OCI-LY1 (cell line): ENCODE measurements at regions not wholly inside any gene's neighbourhood (a gene's known extent, or its start where the extent isn't known, plus 50 kb on each side); places are given as distances from the start of the nearest gene placed in this dataset.

Experiments used
- EZH2 ChIP-seq: fragments of 200-600 bp; sonication (generic), shearing (Covaris generic); IDR thresholded peaks from 2 replicates; pipeline ENCODE4 v1.8.0; 2017; ENCODE audit warnings: borderline replicate concordance, mixed run types, mild to moderate bottlenecking, antibody characterized with exemption, low read length, moderate library complexity, mixed read lengths
- TF ChIP-seq, protein P1 (sequence below): fragments of 200-600 bp; sonication (generic), shearing (Covaris generic); IDR thresholded peaks from 2 replicates; pipeline ENCODE4 v1.5.1; 2017; ENCODE audit warnings: mild to moderate bottlenecking, antibody characterized with exemption, low read length, moderate library complexity, mixed read lengths

DNA sequence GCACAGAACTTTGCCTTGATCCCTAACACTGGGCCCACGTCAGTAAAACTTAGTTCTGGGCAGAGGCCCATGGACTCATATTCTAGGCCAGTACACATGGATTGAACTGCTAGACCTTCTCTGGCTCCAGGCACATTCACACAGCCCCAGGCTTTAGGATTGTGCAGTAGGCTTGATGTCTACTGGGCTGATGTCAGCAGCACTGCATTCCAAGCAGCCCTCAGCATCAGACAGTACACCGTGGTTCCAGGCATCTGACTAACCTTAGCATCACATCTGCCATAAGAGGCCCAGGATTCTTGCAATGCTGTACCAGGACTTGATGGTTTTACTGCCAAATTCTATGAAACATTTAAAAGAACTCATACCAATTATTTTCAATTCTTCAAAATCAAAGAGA lies 301.9 kb downstream of the CCER1 start:
- TF ChIP-seq, protein P1, sequence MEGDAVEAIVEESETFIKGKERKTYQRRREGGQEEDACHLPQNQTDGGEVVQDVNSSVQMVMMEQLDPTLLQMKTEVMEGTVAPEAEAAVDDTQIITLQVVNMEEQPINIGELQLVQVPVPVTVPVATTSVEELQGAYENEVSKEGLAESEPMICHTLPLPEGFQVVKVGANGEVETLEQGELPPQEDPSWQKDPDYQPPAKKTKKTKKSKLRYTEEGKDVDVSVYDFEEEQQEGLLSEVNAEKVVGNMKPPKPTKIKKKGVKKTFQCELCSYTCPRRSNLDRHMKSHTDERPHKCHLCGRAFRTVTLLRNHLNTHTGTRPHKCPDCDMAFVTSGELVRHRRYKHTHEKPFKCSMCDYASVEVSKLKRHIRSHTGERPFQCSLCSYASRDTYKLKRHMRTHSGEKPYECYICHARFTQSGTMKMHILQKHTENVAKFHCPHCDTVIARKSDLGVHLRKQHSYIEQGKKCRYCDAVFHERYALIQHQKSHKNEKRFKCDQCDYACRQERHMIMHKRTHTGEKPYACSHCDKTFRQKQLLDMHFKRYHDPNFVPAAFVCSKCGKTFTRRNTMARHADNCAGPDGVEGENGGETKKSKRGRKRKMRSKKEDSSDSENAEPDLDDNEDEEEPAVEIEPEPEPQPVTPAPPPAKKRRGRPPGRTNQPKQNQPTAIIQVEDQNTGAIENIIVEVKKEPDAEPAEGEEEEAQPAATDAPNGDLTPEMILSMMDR: no peak
- no peak for TF ChIP-seq EZH2
